ENCODE measurements at regions not wholly inside any gene's neighbourhood (a gene's known extent, or its start where the extent isn't known, plus 50 kb on each side); places are given as distances from the start of the nearest gene placed in this dataset.
"Not testable (repeated sequence)": the region's sequence is repeated elsewhere in the genome, so short reads cannot be mapped to it uniquely, and the experiment has no call there.

DNA sequence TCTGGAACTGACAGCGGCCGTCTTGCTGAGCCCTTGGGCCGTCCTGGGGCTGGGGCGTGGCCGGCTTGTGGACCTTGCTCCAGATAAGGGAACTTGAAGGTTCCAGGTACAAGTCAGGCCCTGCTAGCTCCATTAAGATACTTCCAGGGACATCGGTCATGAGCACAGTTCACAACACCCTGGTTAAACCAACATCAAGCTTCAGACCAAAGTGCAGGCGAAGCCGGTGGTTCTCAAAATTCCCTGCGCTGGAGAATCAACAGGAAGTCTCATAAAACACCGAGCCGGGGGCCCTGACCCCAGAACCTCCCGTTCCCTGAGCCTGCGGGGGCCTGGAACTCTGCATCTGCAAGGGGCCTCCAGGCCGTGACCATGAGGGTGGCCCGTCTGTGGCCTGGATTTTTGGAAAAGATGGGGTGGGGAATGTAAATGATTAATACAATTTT lies 1043.8 kb downstream of the BRD1 start:
- DNase-seq = no peak

DNA sequence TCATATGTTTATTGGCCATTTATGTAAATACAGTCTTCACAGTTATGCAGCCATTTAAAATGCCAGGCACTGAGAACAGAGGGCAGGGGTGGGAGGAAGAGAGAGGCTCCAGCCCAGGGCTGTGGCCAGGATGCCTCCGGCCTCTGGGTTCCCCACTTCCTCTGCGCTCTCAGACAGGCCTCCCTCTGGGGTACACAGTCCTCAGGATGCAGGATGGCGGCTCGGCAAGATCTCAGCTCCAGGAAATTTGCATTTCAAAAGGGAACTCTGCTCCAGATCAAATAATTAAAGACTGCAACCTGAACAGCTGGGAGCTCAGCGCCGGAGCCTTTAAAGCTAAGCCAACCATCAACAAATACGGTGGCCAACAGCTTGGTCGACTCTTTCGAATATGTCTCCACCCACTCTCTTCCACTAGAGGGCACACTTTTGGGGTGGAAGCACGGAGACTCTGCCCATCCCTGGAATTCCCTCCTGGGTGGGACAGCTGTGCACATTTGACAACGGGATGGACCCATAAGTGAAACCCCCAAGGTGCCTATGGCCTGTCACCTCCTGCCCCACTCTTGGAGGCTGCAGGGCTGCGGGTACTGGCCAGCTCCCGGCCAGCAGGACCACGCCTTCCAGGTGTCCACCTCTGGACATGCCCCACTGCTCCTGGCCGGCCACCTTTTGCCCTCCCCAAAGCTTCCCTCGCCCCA lies 1044.7 kb downstream of the BRD1 start:
- no peak for DNase-seq

DNA sequence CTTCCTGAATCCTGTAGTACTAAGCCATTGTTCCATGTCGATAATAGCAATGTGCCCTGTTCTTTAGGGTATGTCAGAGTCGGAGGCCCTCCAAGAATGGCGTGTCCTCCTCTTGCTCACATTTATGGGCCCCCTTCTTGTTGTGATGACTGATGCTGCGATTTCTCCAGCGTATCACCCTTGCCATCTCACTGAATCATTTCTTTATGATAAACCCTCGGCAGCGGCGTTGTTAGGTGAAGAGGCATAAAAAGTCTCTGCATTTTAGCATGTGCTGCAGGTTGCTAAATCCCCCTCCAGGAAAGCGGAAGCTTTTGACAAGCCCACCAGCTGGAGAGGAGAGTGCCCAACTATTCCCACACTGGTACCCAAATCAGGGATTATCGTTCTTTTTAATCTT lies 1045.3 kb downstream of the BRD1 start:
- DNase-seq = no peak

DNA sequence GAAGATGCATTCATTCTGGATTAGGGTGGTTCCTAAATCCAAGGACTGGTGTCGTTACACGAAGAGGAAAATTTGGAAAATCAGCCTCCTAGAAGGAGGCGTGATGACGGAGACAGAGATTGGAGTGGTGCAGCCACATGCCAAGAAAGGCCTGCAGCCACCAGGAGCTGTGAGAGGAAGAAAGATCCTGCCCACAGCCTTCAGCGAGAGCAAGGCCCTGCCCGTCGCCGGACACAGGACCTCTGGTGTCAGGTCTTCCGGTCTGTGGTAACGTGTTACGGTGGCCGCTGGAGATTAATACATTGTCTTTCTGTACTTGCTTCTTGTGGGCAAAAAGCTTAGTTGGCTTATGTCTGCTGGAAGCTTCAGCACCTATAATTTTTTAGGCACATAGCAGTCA lies 1045.8 kb downstream of the BRD1 start:
- no peak for DNase-seq

DNA sequence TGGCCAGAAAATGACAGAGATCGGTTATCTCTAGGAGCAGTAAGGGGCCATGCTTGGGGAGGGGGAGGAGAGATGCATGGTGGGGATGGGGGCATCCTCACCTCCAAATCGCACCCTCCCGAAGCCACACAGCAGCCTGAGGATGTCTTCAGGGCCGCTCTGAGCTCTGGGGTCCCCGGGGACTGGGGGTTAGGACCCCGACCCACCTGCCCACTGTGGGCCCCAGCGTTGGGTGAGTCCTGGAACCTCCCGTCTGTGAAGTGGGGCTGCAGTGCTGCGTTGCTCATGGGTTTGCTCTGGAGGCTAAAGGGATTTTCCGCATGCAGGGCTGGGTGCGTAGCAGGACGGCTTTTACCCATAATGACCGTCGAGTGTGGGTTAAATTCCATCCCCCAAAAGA lies 1046.3 kb downstream of the BRD1 start:
- no peak for DNase-seq

DNA sequence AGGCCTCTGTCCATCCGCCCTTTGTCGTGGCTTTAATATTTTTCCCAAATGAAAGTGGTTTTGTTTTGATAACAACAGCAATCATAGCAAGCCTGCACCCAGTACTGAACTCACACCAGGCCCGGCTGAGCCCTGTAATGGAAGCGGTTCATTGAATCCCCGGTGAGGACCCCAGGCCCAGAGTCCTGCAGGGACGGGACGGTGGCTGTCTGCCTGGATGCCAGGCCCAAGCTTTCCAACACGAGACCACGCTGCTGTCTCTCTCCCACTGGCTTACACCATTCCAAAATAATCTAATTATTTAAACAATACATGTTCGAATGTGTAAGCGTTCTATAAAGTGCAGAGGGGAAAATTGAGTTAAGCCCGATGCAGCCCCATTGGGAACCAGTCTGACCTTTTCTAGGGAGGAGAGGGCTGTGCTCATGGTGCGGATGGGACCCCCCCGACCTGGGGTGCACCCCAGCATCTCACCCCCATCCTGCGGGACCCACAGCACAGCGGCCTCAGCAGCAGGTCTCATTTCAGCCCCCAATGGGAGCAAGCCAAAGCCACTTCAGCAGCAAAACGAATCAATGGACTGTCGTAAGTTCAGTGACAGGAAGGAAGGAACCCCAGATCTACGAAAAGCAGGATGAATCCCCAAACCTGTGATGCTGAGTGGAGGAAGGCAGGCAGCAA lies 1046.9 kb downstream of the BRD1 start:
- no peak for DNase-seq

DNA sequence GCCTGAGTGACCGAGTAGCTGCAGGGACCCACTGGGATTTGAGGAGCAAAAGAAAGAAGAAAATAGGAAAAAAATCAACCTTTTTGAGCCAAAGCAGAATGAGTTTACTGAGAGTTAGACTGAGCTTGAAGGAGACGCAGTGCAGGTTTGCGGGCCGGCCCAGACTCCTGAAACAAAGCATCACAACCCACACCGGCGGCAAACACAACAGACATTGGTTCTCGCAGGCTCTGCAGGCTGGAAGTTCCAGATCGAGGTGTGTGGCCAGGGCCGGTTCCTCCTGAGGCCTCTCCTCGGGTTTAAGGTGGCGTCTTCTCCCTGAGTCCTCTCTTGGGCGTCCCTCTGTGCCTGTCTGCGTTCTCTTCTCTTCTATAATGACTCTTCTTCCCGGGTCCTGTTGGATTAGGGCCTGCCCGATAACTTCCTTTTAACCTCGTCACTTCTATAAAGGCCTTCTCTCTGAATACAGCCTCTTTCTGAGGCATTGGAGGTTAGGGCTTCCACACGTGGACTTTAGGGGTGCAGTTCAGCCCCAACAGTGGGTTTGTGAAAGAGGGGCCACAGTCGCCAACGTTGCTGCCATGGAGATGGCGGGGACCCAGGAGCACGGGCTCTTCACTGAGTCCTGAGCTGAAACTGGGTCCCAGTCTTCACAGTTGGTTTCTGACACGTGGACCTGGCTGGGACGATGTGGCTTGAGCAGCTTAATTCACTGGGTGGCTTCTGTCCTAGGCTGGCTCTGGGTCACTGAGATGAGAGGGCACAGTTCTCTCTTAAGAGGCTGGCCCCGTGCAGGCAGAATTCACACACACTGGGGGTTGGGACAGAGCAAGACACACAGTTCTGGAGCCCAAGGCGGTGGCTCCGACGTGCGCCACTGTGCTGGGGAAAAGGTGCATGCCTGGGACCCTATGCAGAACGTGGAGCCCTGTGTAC lies 1047.7 kb downstream of the BRD1 start:
- DNase-seq = no peak

DNA sequence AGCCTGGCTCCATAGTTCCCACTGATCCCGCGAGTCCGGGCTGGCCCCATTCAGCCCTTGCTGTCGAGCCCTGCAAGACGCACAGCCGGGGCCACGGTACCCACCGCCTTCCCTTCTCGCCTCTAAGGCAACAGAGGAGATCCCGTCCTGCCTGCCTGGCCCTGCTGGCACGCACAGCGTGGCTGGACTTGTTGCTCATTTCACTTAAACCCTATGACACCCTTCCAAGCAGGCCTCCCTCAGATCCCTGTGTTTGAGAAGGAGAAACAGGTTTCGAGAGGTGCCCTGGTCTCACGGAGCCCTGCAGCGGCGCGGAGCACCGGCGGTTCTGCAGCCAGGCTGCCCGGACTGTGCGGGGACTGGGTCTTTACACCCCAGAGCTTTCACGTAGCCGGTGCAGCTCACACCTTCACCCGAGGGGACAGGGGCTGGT lies 1048.4 kb downstream of the BRD1 start:
- no peak for DNase-seq

DNA sequence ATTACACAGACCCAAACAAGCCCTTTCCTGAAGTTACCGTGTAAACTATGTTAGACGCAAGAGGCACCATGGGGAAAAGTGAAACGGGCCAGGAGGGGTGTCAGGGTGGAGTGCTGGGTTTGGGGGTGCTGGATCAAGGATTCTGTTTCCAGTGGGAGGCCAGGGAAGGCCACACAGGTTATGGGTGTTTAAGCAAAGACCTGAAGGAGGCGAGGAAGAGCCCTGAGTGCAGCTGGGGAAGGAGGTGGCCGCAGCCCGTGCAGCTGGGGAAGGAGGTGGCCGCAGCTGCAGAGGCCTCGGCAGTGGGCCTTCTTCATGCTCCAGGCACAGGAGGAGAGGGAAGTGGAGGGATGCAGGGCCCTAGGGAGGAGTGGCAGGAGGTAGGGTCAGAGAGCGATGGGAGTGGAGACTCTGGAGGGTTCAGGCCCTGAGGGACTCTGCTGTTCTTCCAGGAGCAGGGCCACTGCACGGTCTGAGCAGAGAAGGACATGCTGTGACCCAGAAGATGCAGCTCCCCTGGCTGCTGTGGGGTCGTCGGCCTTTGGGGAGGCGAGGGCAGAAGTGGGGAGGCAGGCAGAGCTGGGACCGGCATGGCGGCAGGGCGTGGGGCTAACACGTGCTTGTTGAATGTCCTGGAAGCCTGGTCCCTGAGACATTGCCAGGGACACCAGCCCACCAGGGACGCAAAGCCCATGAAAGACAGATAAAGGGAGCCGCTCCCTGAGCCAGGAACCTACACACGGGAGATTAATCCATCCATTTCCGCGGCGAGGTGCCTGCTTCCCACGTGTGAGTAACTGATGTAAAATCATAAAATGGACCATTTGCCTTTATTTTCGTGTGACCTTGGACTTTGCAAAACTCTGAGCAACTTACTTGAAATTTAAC lies 1049.1 kb downstream of the BRD1 start:
- no peak for DNase-seq

DNA sequence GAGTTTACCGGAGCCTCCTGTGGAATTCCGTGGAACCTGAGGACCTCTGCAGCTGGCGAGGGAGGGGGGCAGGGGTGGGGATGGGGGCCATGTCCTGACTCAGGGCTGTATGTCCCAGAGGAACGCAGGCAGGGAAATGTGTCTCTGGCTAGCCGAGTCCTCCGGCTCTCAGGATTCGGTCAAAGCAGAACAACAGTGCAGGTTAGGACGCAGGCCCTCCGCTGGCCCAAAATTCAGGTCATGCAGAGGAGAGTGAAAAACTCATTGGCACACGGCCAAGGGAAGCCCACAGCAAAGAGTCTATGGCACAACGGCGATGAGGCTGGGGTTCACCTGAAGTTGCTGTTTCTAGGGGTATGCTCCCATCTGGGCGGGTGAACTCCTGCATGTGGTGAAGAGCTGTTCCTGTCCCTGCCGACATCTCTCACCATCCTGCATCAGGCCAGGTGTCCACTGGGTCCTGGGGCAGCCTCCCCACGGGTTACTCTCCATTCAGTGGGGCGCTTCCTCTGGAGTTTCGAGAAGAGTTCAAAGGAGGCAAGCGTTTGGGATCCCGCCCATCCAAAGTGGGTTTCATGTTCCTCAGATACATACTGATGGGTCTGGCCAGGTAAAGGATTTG lies 1055.3 kb downstream of the BRD1 start:
- no peak for DNase-seq

DNA sequence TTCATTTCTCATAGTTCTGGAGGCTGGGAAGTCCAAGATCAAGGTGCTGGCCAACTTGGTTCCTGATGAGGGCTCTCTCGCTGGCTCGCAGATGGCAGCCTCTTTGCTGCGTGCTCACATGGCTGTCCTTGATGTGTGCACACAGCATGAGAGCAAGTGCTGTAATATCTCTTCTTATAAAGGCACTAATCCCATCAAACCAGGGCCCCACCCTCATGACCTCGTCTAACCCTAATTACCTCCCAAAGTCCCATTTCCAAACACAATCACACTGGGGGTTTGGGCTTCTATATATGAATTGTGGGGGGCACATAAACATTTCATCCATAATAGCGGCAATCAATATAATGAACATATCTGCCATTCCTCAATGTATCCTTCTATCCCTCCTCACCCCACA lies 1062.1 kb downstream of the BRD1 start:
- no peak for DNase-seq

DNA sequence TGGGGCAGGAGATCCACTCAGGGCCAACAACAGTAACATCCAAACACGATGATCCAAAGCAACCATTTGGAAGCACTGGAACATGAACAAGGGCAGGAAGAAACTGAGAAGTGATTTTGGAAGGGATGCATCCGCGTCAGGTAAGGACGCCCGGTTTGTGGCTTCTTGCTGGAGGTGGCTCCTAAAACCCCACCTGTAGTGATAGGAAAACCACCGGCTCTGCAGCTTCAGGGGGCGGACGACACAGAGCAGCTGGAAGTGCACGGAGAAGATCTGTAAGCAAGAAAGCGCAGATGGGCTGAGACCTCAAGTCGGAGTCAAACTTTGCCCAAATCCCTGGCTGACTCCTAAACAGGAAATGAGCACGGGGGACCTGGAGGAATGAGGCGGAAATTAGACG lies 1066.1 kb downstream of the BRD1 start:
- no peak for DNase-seq

DNA sequence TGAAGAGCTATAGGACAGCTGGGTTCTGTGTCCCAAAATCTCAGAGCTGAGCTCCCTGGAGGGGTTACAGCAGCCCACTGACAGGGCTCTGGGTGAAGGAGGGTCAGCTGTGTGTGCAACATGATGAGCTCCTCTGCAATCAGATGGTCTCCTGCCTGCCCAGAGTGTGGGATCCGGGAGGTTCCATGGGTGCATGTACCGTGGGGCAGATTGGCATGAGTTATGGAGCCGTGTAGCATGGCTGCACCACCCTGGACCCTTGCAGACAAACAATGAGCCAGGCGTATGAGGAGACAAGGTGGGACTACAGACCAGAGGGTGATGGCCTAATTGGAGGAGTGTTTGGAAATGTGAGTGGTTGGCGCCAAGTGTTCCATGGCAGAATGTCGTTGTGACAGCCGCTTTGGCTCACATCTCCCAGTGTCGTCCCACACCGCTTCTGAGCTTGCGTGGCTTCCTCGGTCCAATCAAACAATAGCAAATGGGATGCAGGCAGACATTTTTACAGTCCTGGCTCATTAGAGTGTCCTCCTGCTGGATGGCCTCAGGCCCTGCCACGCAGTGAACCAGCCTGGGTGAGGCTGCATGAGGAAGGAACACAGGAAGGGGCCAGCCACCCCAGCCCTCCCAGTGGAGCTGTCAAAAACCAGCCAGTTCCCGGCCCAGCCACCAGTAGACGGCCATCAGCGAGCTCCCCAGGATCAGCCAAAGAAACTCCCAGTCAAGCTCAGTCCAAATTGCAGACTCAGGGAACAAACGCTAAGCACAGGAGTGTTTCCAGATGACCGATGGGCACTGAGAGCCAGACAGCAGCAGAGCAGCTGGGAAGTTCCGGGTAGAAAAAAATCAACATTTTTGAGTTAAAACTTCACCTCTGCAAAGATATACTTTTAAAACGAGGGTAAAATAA lies 1066.9 kb downstream of the BRD1 start:
- DNase-seq = no peak

DNA sequence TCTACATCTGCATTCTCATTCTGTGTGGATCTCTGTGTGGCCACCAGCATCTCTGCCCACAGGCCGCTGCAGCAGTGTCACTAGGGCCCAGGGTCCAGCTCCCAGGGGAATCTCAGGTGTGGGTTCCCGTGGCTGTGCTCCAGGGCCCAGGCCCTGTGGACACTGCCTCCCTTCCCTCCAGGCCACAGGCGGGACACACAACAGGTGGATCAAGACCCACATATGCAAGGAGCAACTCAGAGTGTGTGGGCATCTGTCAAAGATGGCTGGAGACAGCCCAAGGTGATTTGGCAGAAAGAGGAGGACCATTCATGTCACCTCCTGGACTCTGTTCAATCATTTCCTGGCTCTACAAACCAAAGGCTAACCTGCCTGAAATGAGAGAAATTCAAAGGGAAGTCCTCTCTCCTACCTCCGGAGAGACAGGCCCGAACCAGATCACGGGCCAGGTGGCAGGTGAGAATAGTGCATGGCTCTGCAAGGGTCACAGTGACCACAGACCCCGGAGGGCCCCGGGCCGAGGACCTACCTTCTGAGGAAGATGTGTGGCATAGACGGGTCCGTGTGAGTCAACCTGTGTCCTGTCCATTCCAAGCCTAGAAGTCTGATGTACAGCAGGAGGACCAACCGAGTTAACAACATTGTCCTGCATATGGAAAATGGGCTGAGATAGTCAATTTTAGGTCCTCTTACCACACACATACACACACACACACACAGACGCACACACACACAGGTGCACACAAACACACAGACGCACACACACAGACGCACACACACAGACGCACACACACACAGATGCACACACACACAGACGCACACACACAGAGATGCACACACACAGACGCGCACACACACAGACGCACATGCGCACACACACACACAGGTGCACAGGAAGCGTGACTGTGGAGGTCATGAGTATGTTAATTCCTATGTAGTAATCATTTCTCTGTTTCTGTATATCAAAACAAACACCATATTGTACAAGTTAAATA lies 1068.5 kb downstream of the BRD1 start:
- DNase-seq = no peak

DNA sequence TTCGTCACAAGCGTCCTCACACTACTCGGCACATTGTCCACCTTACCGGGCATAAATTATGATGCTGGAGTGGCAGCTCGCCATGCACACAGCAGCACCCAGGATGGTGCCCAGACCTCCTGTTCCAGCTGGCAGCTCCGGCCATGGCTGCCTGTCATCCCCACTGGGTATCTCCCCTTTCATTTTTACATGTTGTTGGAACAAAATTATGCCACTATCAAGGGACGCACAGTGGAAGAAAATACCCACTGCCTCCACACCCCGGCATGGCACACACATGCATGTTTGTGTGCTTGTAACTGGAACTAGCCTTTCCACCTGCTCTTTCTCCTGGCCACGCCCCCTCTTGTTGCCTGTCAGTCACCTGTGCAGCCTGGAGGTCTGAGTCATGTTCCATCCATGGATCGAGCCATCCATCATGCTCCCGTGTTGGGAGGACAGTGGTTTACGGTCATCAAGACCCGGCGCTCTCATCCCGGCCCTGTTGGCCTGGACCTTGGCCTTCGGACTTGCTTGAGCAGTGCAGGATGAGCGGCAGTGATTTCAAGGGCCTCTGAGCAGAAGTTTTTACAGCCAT lies 1069.6 kb downstream of the BRD1 start:
- no peak for DNase-seq

DNA sequence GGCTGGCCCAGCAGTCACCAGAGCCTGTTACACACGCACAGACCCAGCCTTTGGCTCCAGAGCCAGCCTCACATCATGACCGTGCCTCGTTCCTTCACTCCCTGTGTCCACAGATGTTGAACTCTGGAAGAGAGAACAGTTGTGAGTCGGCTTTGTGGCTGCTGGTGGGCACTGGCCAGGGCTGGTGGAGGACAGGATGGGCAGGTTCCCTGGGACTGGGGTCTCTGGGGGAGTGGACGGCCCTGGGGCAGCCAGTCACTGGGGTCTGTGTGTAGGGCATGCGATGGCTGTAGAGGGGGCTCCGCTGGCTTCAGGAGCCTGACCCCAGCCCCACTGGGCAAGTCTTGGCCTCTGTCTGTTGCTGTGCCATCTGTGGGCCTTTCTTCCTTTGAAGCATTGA lies 1070.1 kb downstream of the BRD1 start:
- DNase-seq = no peak

DNA sequence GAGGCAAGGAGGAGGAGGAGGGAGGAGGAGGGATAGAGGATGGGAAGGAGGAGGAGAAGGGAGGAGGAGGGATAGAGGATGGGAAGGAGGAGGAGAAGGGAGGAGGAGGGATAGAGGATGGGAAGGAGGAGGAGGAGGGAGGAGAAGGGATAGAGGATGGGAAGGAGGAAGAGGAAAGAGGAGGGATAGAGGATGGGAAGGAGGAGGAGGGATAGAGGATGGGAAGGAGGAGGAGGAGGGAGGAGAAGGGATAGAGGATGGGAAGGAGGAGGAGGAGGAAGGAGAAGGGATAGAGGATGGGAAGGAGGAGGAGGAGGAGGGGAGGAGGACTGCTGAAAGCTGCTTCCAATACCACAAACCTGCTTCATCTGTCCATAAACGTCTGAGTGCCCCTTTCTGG lies 1070.5 kb downstream of the BRD1 start:
- DNase-seq = not testable (repeated sequence)

DNA sequence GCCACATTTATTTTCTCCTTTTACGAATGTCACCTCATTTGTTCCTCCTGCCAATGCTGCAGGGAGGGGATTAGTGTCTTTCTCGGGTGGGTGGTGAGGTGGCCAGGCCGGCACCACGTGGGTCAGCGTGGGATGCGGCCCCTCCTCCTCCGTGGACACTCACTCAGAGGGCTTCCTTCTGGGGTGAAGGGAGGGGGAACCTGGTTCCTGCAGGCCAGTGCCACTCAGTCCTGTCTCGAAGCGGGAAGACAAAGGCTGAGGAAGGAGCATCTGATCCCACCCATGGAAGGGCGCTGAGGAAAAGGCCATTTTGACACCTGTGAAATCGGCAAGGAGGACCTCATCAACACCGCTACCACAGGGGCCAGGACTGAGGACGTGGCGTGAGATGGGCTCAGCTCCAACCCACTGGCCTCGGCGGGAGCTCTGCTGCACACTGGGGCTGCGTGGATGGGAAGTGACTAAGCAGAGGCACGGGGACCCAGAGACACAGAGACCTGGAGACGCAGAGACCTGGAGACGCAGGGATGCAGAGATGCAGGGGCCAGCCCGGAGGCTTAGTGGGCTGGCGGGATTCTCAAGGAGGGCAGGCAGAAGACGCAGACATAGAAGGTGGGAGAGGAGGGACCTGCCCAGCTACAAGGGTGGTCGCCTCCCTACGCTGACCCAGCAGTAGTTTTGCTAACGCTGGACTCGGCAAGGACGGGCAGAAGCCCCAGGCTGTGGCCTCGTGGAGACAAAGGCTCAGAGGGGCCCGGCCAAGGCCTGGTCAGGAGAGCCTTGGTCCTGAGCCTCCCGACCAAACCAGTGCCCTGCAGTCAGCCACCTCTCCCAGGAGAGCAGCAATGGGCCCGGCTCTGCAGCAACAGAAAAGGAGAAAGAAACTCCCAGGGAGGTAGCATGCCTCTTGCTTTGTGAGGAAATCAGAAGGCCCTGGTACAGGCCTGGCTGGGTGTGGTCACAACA lies 1071.2 kb downstream of the BRD1 start:
- DNase-seq = no peak

Data from activated naive CD4-positive, alpha-beta T cell treated with anti-CD3 and anti-CD28 coated beads, Interleukin-2, amount 50 U/mL, for 16 hours (primary cell).